HG03175 (cell line): ENCODE measurements at regions not wholly inside any gene's neighbourhood (a gene's known extent, or its start where the extent isn't known, plus 50 kb on each side); places are given as distances from the start of the nearest gene placed in this dataset.
A peak's percentile ranks its signal among the peaks of the same experiment; 100 is the strongest.

Source experiments
- ATAC-seq: cut with Tn5 transposase; IDR thresholded peaks from one replicate; pipeline ENCODE4 v1.9.1; 2021; ENCODE audit warnings: mild to moderate bottlenecking, moderate library complexity; ENCODE audit not compliant: unreplicated experiment

DNA sequence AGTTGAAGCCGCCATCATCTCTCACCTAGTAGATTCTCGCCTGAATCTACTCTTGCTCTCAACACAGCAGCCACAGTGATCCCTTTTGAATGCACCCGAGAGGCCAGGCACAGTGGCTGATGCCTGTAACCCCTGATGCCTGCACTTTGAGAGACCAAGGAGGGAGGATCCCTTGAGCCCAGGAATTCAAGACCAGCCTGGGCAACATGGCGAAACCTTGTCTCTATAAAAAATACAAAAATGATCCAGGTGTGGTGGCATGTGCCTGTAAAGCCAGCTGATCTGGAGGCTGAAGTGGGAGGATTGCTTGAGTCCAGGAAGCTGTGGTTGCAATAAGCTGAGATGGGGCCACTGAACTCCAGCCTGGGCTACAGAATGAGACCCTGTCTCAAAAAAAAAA, 60.3 kb upstream of the EML4 start:
- no peak for ATAC-seq

- ATAC-seq = no peak
Observed at GRCh38 chr2:42109959-42110640, 59.1 kb upstream of the EML4 start.

GRCh38 chr2:42110641-42111322, 58.4 kb upstream of the EML4 start:
- no peak for ATAC-seq

DNA sequence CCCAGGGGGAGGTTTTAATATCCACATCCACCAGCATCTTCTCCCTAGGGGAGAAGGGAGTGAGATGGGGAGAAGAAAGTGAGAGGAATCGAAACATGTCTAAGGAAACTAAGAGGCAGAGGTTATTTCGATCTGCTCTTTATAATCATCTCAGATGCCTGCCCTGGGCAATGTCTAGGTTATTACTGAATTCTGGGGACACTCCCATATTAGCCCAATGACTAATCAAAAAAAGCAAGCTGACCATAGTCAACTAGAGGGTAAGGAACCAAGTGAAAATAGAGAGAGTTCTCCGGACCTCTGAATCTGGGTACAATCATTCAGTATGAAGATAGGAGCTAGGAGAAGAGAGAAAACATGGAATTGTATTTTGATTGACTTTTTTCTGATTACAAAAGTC, 56.7 kb upstream of the EML4 start:
- ATAC-seq = no peak

GRCh38 chr2:42113452-42113851, 55.7 kb upstream of the EML4 start:
- no peak for ATAC-seq

DNA sequence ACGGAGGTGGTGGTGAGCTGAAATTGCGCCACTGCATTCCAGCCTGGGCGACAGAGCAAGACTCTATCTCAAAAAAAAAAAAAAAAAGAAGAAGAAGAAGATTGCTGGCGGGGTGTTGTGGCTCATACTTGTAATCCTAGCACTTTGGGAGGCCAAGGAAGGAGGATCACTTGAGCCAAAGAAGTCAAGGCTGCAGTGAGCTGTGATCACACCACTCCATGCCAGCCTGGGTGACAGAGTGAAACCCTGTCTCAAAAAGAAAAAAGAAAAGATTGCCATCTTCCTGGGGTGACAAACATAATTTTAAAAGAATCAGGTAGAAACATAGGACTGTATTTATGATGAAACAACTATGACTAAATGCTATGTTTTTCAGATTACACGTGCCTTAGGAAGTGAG, 55.1 kb upstream of the EML4 start:
- no peak for ATAC-seq

DNA sequence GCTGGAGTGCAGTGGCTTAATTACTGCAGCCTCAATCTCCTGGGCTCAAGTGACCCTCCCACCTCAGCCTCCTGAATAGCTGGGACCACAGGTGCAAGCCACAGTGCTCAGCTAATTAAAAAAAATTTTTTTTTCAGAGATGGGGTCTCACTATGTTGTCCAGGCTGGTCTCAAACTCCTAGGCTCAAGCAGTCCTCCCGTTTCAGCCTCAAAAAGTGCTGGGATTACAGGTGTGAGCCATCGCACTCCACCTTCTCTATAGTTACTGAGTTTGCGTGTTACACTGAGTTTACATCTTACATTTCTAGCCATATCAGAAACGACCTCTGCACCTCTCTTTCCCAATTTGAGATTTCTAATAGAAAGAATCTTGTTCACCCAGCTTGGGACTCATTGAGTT, 53.6 kb upstream of the EML4 start:
- no peak for ATAC-seq

- ATAC-seq = no peak
Observed at GRCh38 chr2:42116195-42117181, 52.7 kb upstream of the EML4 start.

GRCh38 chr2:42117182-42117579, 52.0 kb upstream of the EML4 start:
- no peak for ATAC-seq

DNA sequence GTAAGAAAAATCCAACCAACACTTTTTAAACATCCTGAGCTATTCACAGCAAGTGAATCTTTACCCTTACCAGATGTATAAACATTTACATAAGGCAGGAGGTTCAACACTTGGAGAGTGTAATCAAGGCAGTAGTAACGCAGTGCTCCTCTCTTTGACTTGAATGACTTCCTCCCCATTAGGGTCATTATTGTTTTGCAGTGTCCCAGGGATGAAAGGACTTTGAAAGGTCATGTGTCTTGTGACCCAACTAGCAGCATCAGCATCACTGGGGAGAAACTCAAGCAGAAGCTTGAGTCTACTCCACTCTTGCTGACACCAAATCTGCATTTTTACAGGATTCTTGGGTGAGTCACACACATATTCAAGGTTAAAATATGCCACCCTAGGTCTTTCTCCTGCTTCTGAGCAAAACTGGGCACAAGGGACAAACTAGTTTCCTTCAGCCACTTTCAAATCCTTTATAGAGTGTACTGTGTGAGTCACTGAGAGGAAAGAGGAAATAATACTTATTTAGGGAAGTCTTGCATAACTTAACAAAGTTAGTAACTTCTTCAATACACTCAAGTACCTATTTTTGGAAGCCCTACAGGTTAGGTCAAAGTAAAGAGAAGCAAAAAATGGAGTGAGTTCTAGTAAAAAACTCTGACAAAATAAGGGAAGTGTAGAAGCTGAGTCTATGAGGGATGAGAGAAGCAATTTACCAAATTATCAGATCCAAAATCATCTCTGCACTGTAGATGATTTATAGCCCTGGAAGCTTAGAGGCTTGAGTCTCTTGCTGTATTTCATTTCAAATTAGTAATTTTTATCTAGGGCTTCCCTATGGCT, 51.0 kb upstream of the EML4 start:
- peak; percentile 89 for ATAC-seq

- ATAC-seq = no peak
Observed at GRCh38 chr2:42118754-42119569, 50.2 kb upstream of the EML4 start.
